ENCODE measurements at regions not wholly inside any gene's neighbourhood (a gene's known extent, or its start where the extent isn't known, plus 50 kb on each side); places are given as distances from the start of the nearest gene placed in this dataset.

GRCh38 chr3:158992463-158992862 is 190.6 kb downstream of the MFSD1 start:
- no peaks in the 10 kb centered on the region for H3K9me3 ChIP-seq (ENCODE audit: low read length)
- no peaks in the 10 kb centered on the region for H3F3A ChIP-seq (ENCODE audit: insufficient read depth, low read length, poor library complexity, severe bottlenecking)
- no peaks in the 10 kb centered on the region for H3K9me2 ChIP-seq (ENCODE audit: insufficient read depth, low read length)
- no peaks in the 10 kb centered on the region for H3K36me3 ChIP-seq (ENCODE audit: insufficient read depth, low read length)
- no peak overlapping the region for H3K9ac ChIP-seq (ENCODE audit: low read length)
- H3K27me3 ChIP-seq (ENCODE audit: insufficient read depth, low read depth, low read length) = no peaks in the 10 kb centered on the region
- no peaks in the 10 kb centered on the region for H3K79me2 ChIP-seq (replicated peaks; ENCODE audit: insufficient read depth, low read length)
- H4K20me1 ChIP-seq (ENCODE audit: insufficient read depth) = no peaks in the 10 kb centered on the region
- no peak for TF ChIP-seq EP300 (conservative IDR thresholded peaks at IDR 0.05; ENCODE audit: poor library complexity, severe bottlenecking)
- no peak for TF ChIP-seq EZH2 (IDR thresholded peaks at IDR 0.05; ENCODE audit: borderline replicate concordance, insufficient read depth, low read length, poor library complexity, severe bottlenecking)
- no peak for TF ChIP-seq MXI1 (conservative IDR thresholded peaks at IDR 0.05; ENCODE audit: poor library complexity, severe bottlenecking)
- no peak for TF ChIP-seq REST (IDR thresholded peaks at IDR 0.05; ENCODE audit: borderline replicate concordance)
- no peak for TF ChIP-seq SMC3 (conservative IDR thresholded peaks at IDR 0.05; ENCODE audit: poor library complexity)
- TF ChIP-seq CTCF (IDR thresholded peaks at IDR 0.05; ENCODE audit: poor library complexity, severe bottlenecking) = no peak
- no peak for TF ChIP-seq RAD21 (conservative IDR thresholded peaks at IDR 0.05)
- no peak for TF ChIP-seq POLR2AphosphoS5 (IDR thresholded peaks at IDR 0.05)
- no peak overlapping the region for H2AFZ ChIP-seq (ENCODE audit: low read depth, low read length)
- H3K4me3 ChIP-seq (ENCODE audit: low read length) = no peak overlapping the region
- no peak overlapping the region for H3K4me2 ChIP-seq (ENCODE audit: low read length)
- H3K27ac ChIP-seq (ENCODE audit: low read length) = no peak overlapping the region

- Histone ChIP-seq H3K9ac (ENCODE audit: low read length) (no peak overlapping the region), H3K79me2 (replicated peaks; ENCODE audit: insufficient read depth, low read length) (no peaks in the 10 kb centered on the region), H3K9me2 (ENCODE audit: insufficient read depth, low read length) (no peaks in the 10 kb centered on the region), H3K4me3 (ENCODE audit: low read length) (no peak overlapping the region), H2AFZ (ENCODE audit: low read depth, low read length) (no peak overlapping the region), H3K27ac (ENCODE audit: low read length) (no peak overlapping the region), H3K4me2 (ENCODE audit: low read length) (no peak overlapping the region), H3K9me3 (ENCODE audit: low read length) (no peaks in the 10 kb centered on the region), H4K20me1 (ENCODE audit: insufficient read depth) (no peaks in the 10 kb centered on the region), H3F3A (ENCODE audit: insufficient read depth, low read length, poor library complexity, severe bottlenecking) (no peaks in the 10 kb centered on the region), H3K27me3 (ENCODE audit: insufficient read depth, low read depth, low read length) (no peaks in the 10 kb centered on the region), H3K36me3 (ENCODE audit: insufficient read depth, low read length) (no peaks in the 10 kb centered on the region)
- TF ChIP-seq RAD21 (conservative IDR thresholded peaks at IDR 0.05) = no peak
- TF ChIP-seq REST (IDR thresholded peaks at IDR 0.05; ENCODE audit: borderline replicate concordance) = no peak
- no peak for TF ChIP-seq MXI1 (conservative IDR thresholded peaks at IDR 0.05; ENCODE audit: poor library complexity, severe bottlenecking)
- no peak for TF ChIP-seq TAF1 (IDR thresholded peaks at IDR 0.05; ENCODE audit: low read depth)
- no peak for TF ChIP-seq SMC3 (conservative IDR thresholded peaks at IDR 0.05; ENCODE audit: poor library complexity)
- no peak for TF ChIP-seq EP300 (conservative IDR thresholded peaks at IDR 0.05; ENCODE audit: poor library complexity, severe bottlenecking)
- no peak for TF ChIP-seq EZH2 (IDR thresholded peaks at IDR 0.05; ENCODE audit: borderline replicate concordance, insufficient read depth, low read length, poor library complexity, severe bottlenecking)
- no peak for TF ChIP-seq CTCF (IDR thresholded peaks at IDR 0.05; ENCODE audit: poor library complexity, severe bottlenecking)
- no peak for TF ChIP-seq POLR2AphosphoS5 (IDR thresholded peaks at IDR 0.05)
These were observed 192.5 kb downstream of the MFSD1 start for GRCh38 chr3:158994386-158994785.

Measured in neural cell (in vitro differentiated cells).